SK-N-SH (cell line): ENCODE measurements at regions not wholly inside any gene's neighbourhood (a gene's known extent, or its start where the extent isn't known, plus 50 kb on each side); places are given as distances from the start of the nearest gene placed in this dataset.

Experiments
- CTCF ChIA-PET: fragments of 300-600, 350-600 bp; formaldehyde crosslinking; extraction: SDS; loops from one replicate; lab custom pipeline; 2021; lab: Yijun Ruan, JAX
- POLR2A ChIA-PET: fragments of 350-600 bp; sonication (Branson Sonifier 250); formaldehyde crosslinking; extraction: SDS; loops from one replicate; lab custom pipeline; 2020; ENCODE audit warnings: antibody characterized with exemption, inconsistent platforms; lab: Yijun Ruan, JAX
- DNase-seq: peaks from one replicate; pipeline ENCODE4 v3.0.0; 2012
- H2AFZ ChIP-seq: fragments of 200-600 bp; sonication (generic); 2 replicates; pipeline ENCODE4 v1.8.1; 2016; ENCODE audit warnings: antibody characterized with exemption, mild to moderate bottlenecking, low read depth
- H3F3A ChIP-seq: fragments of 200-600 bp; sonication (generic); replicated peaks from 2 replicates; pipeline ENCODE3; 2016; ENCODE audit warnings: antibody characterized with exemption, mild to moderate bottlenecking; ENCODE audit not compliant: insufficient read depth
- H3K27ac ChIP-seq, 2 experiments: fragments of 200-500 bp in 1 of 2; fragments of 200-600 bp in 1 of 2; sonication (Bioruptor generic) in 1 of 2; sonication (generic), shearing (Covaris generic) in 1 of 2; 2 replicates each; pipeline versions ENCODE4 v1.5.1 to v1.6.1; 2014 to 2016; ENCODE audit warnings: low read depth in 2 of 2, inconsistent platforms in 1 of 2, low read length in 1 of 2, mild to moderate bottlenecking in 1 of 2, mixed read lengths in 1 of 2
- H3K27me3 ChIP-seq: fragments of 200-600 bp; sonication (generic), shearing (Covaris generic); 2 replicates; pipeline ENCODE4 v1.6.1; 2016; ENCODE audit warnings: mixed run types; ENCODE audit not compliant: insufficient read depth
- H3K36me3 ChIP-seq, 2 experiments: fragments of 200-500 bp in 1 of 2; fragments of 200-600 bp in 1 of 2; sonication (Bioruptor generic) in 1 of 2; sonication (generic) in 1 of 2; replicated peaks in 1 of 2; 2 replicates each; pipeline versions ENCODE3 to v1.5.1; 2014 to 2016; ENCODE audit warnings: low read length in 1 of 2, mild to moderate bottlenecking in 1 of 2; ENCODE audit not compliant: insufficient read depth in 2 of 2, control insufficient read depth in 1 of 2
- H3K4me1 ChIP-seq, 2 experiments: fragments of 200-500 bp in 1 of 2; fragments of 200-600 bp in 1 of 2; sonication (Bioruptor generic) in 1 of 2; sonication (generic), shearing (Covaris generic) in 1 of 2; 2 replicates each; pipeline versions ENCODE4 v1.5.1 to v1.6.1; 2014 to 2016; ENCODE audit warnings: low read depth in 1 of 2, low read length in 1 of 2, mixed run types in 1 of 2; ENCODE audit not compliant: insufficient read depth in 2 of 2, control insufficient read depth in 1 of 2
- H3K4me2 ChIP-seq: fragments of 200-600 bp; sonication (generic), shearing (Covaris generic); 2 replicates; pipeline ENCODE4 v1.6.1; 2017; ENCODE audit warnings: mixed run types
- H3K4me3 ChIP-seq, 2 experiments: fragments of 200-500 bp in 1 of 2; fragments of 200-600 bp in 1 of 2; sonication (Bioruptor generic) in 1 of 2; sonication (generic), shearing (Covaris generic) in 1 of 2; 2 replicates each; pipeline versions ENCODE4 v1.5.1 to v1.8.1; 2014 to 2016; ENCODE audit warnings: low read depth in 2 of 2, inconsistent platforms in 1 of 2, low read length in 1 of 2, mild to moderate bottlenecking in 1 of 2, mixed read lengths in 1 of 2, moderate library complexity in 1 of 2
- H3K79me2 ChIP-seq: fragments of 200-600 bp; sonication (generic); 2 replicates; pipeline ENCODE4 v1.8.1; 2017; ENCODE audit warnings: mild to moderate bottlenecking; ENCODE audit not compliant: insufficient read depth
- H3K9ac ChIP-seq: fragments of 200-600 bp; sonication (generic); 2 replicates; pipeline ENCODE4 v1.6.1; 2017; ENCODE audit warnings: mixed run types
- H3K9me2 ChIP-seq: fragments of 200-600 bp; sonication (generic); 2 replicates; pipeline ENCODE4 v1.6.1; 2017; ENCODE audit warnings: mixed run types
- H3K9me3 ChIP-seq: fragments of 200-600 bp; sonication (generic); 2 replicates; pipeline ENCODE4 v1.6.1; 2017; ENCODE audit warnings: mixed run types, mild to moderate bottlenecking, moderate library complexity
- H4K20me1 ChIP-seq: fragments of 200-600 bp; sonication (generic); 2 replicates; pipeline ENCODE4 v1.6.1; 2017; ENCODE audit warnings: mild to moderate bottlenecking, mixed run types; ENCODE audit not compliant: insufficient read depth
- CHD2 ChIP-seq: fragments of 150-350 bp; IDR thresholded peaks from 2 replicates; pipeline ENCODE4 v1.6.1; 2018; ENCODE audit warnings: low read length; ENCODE audit not compliant: partially characterized antibody
- ELF1 ChIP-seq: IDR thresholded peaks from 2 replicates; pipeline ENCODE4 v1.4.0; 2012
- FOXJ3 ChIP-seq: sonication (generic); formaldehyde crosslinking; IDR thresholded peaks from 2 replicates; pipeline ENCODE4 v1.5.1; 2020; ENCODE audit warnings: mild to moderate bottlenecking, missing genetic modification reagents
- MEF2A ChIP-seq: IDR thresholded peaks from 2 replicates; pipeline ENCODE4 v1.4.0; 2012; ENCODE audit warnings: low read depth, borderline replicate concordance
- MXI1 ChIP-seq: IDR thresholded peaks from 2 replicates; pipeline ENCODE4 v1.6.1; 2012; ENCODE audit warnings: mild to moderate bottlenecking, low read depth, low read length, improper control_type of control experiment
- RAD21 ChIP-seq: IDR thresholded peaks from 2 replicates; pipeline ENCODE4 v1.6.1; 2012; ENCODE audit warnings: mild to moderate bottlenecking, low read length
- SMC3 ChIP-seq: IDR thresholded peaks from 2 replicates; pipeline ENCODE4 v1.6.1; 2012; ENCODE audit warnings: low read depth, low read length, improper control_type of control experiment
- TAF1 ChIP-seq: IDR thresholded peaks from 2 replicates; pipeline ENCODE4 v1.6.1; 2012; ENCODE audit warnings: low read depth, mild to moderate bottlenecking, low read length, moderate library complexity, borderline replicate concordance
- TCF12 ChIP-seq: IDR thresholded peaks from 2 replicates; pipeline ENCODE4 v1.4.0; 2012
- YY1 ChIP-seq: IDR thresholded peaks from 2 replicates; pipeline ENCODE4 v1.4.0; 2012; ENCODE audit warnings: low read depth, mild to moderate bottlenecking
- WGBS: methylation state at CpG from one replicate; pipeline ENCODE4 v1.1.6; 2017; ENCODE audit warnings: low lambda C conversion rate; 5-methylcytosine and 5-hydroxymethylcytosine counted together
- TF ChIP-seq, protein P1 (sequence below): fragments of 150-350 bp; IDR thresholded peaks from 2 replicates; pipeline ENCODE4 v1.6.1; 2016; ENCODE audit warnings: mild to moderate bottlenecking, low read depth, low read length
- TF ChIP-seq, protein P2 (sequence below): IDR thresholded peaks from 2 replicates; pipeline ENCODE4 v1.4.0; 2012; ENCODE audit warnings: low read depth
- TF ChIP-seq, protein P3 (sequence below): IDR thresholded peaks from 2 replicates; pipeline ENCODE4 v1.4.0; 2012; ENCODE audit warnings: low read depth, borderline replicate concordance
- TF ChIP-seq, protein P4 (sequence below): IDR thresholded peaks from 2 replicates; pipeline ENCODE4 v1.6.1; 2012; ENCODE audit warnings: mild to moderate bottlenecking, low read depth, low read length, moderate library complexity

DNA sequence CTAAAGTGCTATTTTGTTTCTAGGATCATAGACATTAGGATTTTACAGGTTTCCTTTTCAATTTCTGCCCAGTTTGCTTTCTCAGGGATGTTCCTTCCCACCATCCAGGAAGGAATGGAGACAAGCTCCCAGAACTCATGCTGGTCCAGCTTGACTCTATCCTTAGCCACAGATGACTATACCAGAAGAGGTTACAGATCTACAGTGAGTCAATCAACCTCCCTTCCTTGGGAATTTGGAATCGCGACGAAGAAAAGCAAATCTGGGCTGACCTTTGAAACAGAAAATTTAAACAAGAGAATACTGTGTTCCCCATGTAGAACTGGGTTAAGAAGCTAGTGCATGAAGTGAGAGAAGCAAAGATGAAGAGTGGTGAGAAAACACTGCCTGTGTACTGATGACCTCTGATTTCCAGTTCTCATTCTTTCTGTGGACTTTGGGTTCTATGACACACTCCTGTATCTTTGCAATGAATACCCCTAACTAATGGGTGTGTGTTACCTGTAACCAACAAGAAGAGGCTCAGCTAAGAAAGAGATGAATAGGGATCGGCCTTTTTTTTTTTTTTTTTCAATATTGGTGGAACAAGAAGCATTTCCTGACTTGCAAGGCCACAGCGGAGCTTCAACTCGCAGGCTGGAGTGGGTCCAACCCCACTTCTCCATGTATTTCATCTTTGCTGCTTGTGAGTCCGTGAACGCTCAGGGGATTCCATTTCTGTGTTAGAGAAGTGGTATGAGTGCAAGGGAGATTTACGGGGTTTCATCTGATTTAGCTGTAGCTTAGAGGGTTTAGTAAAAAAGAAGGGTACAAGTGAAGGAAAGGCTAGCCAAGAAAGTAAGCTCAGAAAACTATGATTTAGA lies 563.9 kb upstream of the CLINT1 start (continued):
- TF ChIP-seq FOXJ3 (CRISPR knock-in tag) (no peak), YY1 (no peak), MEF2A (no peak), MXI1 (no peak), ELF1 (no peak), CHD2 (no peak), SMC3 (no peak)
- TF ChIP-seq, protein P1, sequence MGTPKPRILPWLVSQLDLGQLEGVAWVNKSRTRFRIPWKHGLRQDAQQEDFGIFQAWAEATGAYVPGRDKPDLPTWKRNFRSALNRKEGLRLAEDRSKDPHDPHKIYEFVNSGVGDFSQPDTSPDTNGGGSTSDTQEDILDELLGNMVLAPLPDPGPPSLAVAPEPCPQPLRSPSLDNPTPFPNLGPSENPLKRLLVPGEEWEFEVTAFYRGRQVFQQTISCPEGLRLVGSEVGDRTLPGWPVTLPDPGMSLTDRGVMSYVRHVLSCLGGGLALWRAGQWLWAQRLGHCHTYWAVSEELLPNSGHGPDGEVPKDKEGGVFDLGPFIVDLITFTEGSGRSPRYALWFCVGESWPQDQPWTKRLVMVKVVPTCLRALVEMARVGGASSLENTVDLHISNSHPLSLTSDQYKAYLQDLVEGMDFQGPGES = no peak
- TF ChIP-seq, protein P2, sequence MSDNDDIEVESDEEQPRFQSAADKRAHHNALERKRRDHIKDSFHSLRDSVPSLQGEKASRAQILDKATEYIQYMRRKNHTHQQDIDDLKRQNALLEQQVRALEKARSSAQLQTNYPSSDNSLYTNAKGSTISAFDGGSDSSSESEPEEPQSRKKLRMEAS = no peak

DNA sequence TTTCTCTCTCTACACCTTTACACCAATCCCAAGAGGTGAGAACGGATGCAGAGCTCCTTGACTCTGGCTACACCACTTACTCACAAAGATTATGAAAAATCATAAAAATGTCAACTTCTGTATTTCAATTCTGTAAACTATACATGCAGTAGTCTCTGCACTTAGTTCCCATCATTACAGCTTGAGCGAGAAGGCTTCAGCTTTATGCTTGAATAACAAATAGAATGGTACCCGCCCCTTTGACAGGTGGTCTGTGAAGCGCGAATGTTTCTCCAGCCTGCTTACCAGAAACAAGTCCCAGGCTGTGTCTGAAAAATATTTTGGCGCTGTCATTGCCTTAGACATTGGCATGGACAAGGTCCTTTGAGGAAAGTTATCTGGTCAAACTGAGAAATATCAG lies 562.4 kb upstream of the CLINT1 start:
- DNase-seq = no peak
- ChIA-PET CTCF (interaction anchor here (0.9 kb wide), 1 partner anchor 9 kb away, joined by 4 read pairs; no protein-coding TSS in a partner anchor), POLR2A (no interaction called here)
- H3K4me2 ChIP-seq = no peak overlapping the region
- no peak overlapping the region for H3K9ac ChIP-seq
- H3K4me3 ChIP-seq = no peak overlapping the region
- H3K79me2 ChIP-seq = no peaks in the 10 kb centered on the region
- no peaks in the 10 kb centered on the region for H4K20me1 ChIP-seq
- no peaks in the 10 kb centered on the region for H3F3A ChIP-seq
- H2AFZ ChIP-seq = no peak overlapping the region
- H3K4me1 ChIP-seq = no peaks in the 10 kb centered on the region
- H3K36me3 ChIP-seq = no peaks in the 10 kb centered on the region
- H3K9me2 ChIP-seq = no peaks in the 10 kb centered on the region
- TF ChIP-seq, protein P3, sequence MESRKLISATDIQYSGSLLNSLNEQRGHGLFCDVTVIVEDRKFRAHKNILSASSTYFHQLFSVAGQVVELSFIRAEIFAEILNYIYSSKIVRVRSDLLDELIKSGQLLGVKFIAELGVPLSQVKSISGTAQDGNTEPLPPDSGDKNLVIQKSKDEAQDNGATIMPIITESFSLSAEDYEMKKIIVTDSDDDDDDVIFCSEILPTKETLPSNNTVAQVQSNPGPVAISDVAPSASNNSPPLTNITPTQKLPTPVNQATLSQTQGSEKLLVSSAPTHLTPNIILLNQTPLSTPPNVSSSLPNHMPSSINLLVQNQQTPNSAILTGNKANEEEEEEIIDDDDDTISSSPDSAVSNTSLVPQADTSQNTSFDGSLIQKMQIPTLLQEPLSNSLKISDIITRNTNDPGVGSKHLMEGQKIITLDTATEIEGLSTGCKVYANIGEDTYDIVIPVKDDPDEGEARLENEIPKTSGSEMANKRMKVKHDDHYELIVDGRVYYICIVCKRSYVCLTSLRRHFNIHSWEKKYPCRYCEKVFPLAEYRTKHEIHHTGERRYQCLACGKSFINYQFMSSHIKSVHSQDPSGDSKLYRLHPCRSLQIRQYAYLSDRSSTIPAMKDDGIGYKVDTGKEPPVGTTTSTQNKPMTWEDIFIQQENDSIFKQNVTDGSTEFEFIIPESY = no peak
- TF ChIP-seq RAD21 = no peak
- no peak for TF ChIP-seq TAF1
- TF ChIP-seq TCF12 = no peak
- TF ChIP-seq, protein P4, sequence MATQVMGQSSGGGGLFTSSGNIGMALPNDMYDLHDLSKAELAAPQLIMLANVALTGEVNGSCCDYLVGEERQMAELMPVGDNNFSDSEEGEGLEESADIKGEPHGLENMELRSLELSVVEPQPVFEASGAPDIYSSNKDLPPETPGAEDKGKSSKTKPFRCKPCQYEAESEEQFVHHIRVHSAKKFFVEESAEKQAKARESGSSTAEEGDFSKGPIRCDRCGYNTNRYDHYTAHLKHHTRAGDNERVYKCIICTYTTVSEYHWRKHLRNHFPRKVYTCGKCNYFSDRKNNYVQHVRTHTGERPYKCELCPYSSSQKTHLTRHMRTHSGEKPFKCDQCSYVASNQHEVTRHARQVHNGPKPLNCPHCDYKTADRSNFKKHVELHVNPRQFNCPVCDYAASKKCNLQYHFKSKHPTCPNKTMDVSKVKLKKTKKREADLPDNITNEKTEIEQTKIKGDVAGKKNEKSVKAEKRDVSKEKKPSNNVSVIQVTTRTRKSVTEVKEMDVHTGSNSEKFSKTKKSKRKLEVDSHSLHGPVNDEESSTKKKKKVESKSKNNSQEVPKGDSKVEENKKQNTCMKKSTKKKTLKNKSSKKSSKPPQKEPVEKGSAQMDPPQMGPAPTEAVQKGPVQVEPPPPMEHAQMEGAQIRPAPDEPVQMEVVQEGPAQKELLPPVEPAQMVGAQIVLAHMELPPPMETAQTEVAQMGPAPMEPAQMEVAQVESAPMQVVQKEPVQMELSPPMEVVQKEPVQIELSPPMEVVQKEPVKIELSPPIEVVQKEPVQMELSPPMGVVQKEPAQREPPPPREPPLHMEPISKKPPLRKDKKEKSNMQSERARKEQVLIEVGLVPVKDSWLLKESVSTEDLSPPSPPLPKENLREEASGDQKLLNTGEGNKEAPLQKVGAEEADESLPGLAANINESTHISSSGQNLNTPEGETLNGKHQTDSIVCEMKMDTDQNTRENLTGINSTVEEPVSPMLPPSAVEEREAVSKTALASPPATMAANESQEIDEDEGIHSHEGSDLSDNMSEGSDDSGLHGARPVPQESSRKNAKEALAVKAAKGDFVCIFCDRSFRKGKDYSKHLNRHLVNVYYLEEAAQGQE = no peak
- 67% methylated on average over 6 of the region's 6 CpGs for WGBS
- no peaks in the 10 kb centered on the region for H3K9me3 ChIP-seq
- no peaks in the 10 kb centered on the region for H3K27me3 ChIP-seq
- H3K27ac ChIP-seq = no peak overlapping the region
